HG03442 (cell line): ENCODE measurements at regions not wholly inside any gene's neighbourhood (a gene's known extent, or its start where the extent isn't known, plus 50 kb on each side); places are given as distances from the start of the nearest gene placed in this dataset.

ENCODE experiments used
- ATAC-seq: cut with Tn5 transposase; IDR thresholded peaks from one replicate; pipeline ENCODE4 v1.9.1; 2021; ENCODE audit warnings: mild to moderate bottlenecking, moderate library complexity; ENCODE audit not compliant: unreplicated experiment

GRCh38 chr2:64848945-64849344 is 140.3 kb upstream of the SLC1A4 start:
- no peak for ATAC-seq

- ATAC-seq: no peak
These were observed 138.6 kb upstream of the SLC1A4 start for GRCh38 chr2:64850642-64851041.

DNA sequence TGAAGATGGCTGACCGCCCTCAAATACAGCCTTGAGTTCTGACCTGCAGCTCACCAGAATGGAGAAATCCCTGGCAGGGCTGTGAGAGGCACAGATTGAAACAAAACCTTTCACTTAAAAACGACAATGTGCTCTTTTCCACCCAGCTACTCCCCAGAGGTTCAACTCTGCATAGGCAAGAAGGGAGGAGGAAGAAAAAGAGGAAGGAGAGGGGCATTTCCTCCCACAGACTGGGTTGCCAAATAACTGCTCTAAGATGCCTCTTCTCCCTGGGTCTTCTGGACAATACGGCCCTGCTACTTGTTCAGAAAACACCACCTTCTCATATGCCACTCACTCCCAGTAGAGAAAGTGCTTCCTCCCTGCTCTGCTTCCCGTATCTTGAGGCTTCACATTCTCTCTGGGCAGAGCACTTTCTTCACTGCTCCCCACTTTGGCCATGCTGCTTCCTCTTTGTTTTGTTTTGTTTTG is 136.4 kb upstream of the SLC1A4 start:
- ATAC-seq: no peak

DNA sequence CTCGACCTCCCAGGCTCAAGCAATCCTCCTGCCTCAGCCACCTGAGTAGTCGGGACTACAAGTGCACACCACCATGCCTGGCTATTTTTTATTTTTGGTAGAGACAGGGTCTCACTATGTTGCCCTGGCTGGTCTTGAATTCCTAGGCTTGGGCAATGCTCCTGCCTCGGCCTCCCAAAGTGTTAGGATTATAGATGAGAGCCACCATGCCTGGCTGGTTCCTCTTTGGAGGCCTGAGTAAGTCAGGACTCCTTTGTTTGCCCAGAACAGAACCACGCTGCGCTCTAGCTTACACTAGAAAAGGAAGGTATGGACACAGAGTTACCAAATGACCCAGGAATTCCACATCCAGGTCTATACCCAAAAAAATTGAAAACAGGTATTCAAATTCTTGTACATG is 135.9 kb upstream of the SLC1A4 start:
- no peak for ATAC-seq

- no peak for ATAC-seq
These were observed 135.3 kb upstream of the SLC1A4 start for GRCh38 chr2:64853894-64854293.

DNA sequence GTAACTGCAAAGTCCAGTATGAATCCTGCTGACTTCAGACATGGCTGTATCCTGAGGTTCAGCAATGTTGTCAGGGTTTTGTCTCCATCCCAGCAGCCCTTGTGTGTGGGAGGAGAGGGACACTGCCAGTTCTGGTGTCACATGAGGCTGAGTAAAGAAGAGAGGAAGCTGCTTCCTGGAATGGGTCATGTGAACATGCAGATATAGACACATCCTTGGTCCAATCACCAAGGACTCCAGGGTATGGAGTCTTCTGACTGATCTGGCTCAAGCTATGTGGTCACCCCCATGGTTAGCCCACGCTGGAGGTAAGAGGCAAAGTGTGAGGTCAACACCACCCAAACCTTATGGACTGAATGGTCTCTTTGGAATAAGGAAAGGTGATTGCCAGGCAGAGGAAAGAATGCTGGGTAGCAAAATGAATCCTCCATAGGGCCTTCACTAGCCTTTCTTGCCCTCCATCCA is 134.4 kb upstream of the SLC1A4 start:
- ATAC-seq: peak; percentile 33

DNA sequence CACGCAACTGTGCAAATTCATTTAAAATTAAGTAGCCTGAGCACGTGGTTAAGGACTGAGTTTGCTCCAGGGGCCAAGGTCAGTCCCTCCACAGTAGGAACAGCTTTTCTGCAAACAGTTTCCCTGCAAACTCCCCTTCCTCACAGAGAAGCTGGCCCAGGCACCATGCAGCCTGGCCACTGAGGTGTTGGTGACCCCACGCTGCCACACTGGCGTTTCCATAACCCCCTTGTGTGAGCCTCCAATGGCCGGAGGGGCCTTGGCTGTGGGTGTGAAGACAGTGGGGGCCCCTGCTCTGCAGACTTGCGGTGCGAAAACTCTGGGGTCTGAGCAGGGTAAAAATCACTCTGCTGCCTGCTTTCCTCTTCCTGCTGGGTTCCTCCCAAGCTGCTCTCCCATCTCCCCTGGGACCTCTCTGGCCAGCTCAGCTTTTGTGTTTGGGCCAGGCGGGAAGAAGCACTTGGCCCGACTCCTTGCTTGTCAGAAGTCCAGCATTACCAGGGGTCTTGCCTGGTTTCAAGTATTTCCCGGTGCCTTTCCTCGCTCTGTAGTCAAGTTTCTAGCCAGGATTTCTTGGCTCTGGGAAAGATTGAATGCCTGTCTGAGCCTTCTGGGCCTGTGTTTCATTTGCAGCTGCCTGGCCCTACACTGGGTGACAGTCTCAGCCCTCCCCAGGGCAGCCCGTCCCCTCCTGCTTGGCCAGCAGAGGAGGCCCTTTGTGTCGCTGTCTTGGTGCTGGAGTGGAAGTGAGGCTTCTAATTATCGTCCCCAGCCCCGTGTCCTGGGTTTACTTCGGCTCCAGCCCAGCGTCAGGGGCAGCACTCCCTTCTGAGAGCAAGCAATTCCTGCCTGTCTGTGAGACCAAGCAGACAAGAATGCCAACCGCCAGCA is 131.4 kb upstream of the SLC1A4 start:
- ATAC-seq: no peak

DNA sequence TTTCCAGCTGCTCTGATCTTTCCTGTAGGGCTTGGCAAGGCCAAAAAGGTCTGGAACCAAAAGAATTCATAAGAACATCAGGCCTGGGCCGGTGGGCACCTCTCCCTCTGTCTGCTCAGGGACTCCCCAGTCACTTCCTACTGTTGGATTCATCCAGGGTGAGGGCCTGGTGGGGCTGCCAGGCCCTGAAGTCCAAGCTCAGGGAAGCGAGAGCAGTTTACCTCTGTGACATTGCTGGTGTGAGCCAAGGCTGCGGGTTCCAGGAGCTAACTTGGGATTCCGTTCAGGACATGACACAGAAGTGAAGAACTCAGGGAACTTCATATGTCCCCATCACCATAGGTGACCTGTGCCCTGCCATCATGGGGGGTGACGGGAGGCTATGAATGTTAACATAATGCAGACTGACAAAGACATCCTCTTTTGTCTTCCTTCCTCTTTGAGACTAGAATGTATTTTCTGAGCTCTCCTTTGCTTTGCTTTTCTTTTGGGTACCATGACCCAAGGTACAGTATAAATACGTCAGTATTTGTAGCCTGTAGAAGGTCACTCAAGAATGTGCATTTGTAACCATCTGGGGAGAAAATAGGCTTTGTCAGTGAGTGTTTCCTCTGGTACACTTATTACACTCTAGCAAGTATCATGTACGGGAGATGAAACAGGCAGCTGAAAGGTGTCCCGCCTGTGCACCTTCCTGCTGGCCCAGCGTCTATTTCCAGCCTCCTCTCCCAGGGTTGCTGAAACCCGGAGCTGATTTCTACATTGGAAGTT is 130.5 kb upstream of the SLC1A4 start:
- ATAC-seq: peak; percentile 3

GRCh38 chr2:64859312-64860212 is 129.6 kb upstream of the SLC1A4 start:
- ATAC-seq: peak; percentile 41

DNA sequence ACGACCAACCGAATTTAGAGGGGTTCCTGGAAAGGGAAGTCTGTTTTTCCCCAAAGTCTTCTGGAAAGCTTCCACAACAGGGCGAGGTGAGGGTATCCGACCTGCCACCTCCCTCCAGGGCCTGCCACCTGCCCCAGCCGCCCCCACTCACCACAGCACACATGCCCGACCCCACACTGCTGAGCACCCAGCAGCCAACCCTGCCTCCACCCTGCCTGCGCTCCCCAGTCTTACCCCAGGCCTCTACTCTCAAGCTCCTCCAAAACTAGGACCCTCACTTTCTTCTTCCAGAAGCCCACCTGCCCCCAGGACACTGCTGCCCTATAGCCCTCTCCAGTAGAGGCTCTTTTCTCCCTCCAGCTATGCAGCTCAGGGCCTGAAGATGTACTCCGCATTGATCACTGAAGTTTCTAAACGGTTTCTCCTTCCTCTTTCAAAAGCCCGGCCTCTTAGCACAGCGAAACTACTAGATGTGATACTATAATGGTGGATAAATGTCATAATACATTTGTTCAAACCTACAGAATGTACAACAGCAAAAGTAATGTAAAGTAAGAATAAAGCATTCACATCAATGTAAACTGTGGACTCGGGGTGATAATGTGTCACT is 128.8 kb upstream of the SLC1A4 start:
- no peak for ATAC-seq

- no peak for ATAC-seq
These were observed 128.3 kb upstream of the SLC1A4 start for GRCh38 chr2:64860936-64861335.

DNA sequence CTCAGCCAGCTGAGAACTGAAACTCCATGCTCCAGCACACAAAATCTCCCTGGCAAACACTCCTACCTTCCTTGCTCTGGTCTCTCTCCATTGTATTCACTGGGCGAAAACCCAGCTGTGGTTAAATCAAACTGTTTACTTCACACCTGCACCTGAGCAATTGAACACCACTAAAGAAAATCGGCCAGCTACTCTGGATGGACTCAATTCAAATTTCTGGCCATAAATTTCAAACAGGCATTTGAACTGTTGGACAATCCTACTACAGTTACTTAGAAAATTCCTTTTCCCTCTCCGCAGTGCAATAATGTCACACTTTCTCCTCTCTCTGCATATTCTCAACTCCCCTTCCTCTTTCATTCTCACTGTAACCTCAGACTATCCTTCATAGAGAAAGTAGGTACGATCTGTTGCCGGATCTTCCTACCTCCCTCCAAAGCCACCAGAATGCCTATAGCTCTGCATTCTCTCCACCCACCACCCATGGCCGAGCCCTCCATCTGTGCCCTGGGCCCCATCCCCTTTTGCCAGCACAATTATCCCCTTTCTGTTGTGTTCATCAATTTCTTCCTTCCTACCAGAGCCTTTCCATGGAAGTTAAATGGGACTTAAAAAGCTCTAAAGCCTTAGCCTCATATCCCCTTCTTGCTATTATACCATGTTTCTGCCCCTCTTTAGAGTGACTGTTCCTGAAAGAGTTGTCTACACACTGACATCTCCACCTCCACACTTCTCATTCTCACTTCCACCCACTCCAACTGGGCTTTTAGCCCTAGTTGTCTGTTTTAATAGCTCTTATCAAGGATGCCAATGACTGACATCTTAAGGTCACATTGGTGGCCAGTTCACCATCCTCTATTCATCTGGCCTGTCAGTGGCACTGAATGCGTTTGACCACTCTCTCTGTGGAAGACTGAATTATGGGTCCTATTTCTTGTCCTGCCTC is 127.5 kb upstream of the SLC1A4 start:
- ATAC-seq: no peak

GRCh38 chr2:64862623-64863022 is 126.6 kb upstream of the SLC1A4 start:
- ATAC-seq: no peak

DNA sequence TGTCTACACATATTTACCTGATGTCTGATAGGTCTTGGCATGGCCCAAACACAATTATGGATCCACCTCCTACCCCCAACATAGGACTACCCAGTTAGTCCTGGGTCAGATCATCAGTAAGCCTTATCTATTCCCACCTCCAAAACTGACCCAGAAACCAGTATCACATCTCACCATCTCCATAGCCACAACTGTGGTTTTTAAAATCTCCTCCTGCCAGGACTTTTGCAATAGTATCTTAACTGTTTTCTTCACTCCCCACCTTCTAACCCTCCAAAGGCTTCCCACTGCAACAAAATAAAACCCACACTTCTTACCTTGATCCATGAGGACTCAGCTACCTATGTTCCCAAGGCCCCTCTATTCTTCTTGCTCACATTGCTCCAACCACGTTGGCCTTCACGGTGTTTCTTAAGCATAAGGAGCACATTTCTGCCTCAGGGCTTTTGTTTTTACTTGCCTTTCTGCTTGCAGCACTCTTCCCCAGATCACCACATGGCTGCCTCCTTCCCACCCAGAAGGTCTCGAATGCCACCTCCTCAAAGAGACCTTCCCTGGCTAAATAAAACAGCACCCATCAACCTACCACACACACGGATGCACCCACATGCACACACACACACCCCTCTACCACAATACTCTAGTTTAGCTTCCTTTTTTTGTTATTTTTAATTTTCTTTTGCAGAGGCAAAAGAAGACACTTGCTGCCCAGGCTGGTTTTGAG is 125.9 kb upstream of the SLC1A4 start:
- ATAC-seq: no peak

DNA sequence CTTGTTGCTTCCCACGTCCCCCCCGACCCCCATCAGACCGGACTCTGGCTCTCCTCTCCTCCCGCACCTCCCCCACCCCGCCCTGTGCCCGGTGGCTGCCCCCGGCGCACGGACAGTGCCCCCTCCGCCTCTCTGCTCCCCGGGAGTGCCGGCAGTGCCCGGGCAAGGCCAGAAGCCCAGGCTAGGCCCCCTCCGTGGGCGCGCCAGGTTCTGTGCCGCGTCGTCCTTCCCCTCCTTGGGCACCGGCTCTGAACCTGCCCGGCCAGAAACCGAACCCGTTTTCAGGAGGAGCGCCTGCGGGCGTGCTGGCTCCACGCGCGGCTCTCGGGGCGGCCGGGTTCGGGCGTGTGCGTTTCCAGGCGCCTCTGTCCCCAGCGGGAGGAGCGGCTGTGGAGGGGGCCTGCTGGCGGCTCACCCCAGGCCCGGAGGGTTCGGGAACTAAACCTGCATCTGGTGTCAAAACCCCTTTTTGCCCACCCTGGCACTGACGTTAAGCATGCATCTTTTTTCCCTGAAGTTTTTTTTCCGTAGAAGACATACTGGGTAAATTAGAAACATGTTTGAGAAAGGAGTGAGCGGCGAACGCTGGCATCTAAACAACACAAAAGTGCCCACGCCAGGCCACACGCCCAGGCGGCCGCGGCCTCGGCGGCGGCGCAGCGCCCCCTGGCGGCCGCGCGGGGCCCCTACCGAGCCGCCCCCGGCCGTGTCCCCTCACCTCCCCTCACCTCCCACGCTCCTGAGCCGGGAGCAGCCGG is 123.9 kb upstream of the SLC1A4 start:
- ATAC-seq: peak; percentile 48

GRCh38 chr2:64865831-64866345 is 123.3 kb upstream of the SLC1A4 start:
- ATAC-seq: no peak

DNA sequence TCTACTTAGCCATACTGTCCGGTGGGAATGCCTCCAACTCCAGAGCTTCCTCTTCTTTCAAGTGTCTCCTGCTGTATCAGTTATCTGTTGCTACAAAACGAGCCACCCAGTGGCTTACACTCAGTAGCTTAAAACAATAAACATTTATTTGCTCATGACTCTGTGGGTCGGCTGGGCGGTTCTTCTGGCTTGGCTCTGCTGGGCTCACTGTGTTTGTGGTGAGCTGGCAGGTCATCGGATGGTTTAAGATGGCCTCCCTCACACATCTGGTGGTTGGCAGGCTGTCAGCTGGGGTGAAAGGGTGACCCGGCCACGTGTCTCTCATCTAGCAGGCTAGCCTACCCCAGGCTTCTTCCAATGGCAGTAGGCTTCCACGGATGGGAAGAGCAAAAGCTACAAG is 122.4 kb upstream of the SLC1A4 start:
- ATAC-seq: no peak
